ENCODE measurements at regions not wholly inside any gene's neighbourhood (a gene's known extent, or its start where the extent isn't known, plus 50 kb on each side); places are given as distances from the start of the nearest gene placed in this dataset.

GRCh38 chr15:34644061-34644460 is 60.6 kb upstream of the GOLGA8B start:
- TF ChIP-seq, protein P1, sequence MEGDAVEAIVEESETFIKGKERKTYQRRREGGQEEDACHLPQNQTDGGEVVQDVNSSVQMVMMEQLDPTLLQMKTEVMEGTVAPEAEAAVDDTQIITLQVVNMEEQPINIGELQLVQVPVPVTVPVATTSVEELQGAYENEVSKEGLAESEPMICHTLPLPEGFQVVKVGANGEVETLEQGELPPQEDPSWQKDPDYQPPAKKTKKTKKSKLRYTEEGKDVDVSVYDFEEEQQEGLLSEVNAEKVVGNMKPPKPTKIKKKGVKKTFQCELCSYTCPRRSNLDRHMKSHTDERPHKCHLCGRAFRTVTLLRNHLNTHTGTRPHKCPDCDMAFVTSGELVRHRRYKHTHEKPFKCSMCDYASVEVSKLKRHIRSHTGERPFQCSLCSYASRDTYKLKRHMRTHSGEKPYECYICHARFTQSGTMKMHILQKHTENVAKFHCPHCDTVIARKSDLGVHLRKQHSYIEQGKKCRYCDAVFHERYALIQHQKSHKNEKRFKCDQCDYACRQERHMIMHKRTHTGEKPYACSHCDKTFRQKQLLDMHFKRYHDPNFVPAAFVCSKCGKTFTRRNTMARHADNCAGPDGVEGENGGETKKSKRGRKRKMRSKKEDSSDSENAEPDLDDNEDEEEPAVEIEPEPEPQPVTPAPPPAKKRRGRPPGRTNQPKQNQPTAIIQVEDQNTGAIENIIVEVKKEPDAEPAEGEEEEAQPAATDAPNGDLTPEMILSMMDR (optimal IDR thresholded peaks at IDR 0.05 in 1 of 3, IDR thresholded peaks at IDR 0.05 in 1 of 3, conservative IDR thresholded peaks at IDR 0.05 in 1 of 3; ENCODE audit: extremely low read depth in 1 of 3, insufficient read depth in 2 of 3, low read length in 3 of 3), result no peak
- TF ChIP-seq EZH2 (IDR thresholded peaks at IDR 0.05; ENCODE audit: low read length), result no peak

Measured in keratinocyte (primary cell).